K562 (cell line): ENCODE measurements at regions not wholly inside any gene's neighbourhood (a gene's known extent, or its start where the extent isn't known, plus 50 kb on each side); places are given as distances from the start of the nearest gene placed in this dataset.

ENCODE experiments used
- FOXP1 ChIP-seq: sonication (generic); formaldehyde crosslinking; IDR thresholded peaks from 2 replicates; pipeline ENCODE4 v1.8.0; 2022; ENCODE audit warnings: mild to moderate bottlenecking, missing genetic modification reagents
- HDAC8 ChIP-seq: fragments of 450-650 bp; IDR thresholded peaks from 2 replicates; pipeline ENCODE4 v1.6.1; 2016; ENCODE audit warnings: mild to moderate bottlenecking, missing genetic modification characterization, moderate library complexity, missing compliant biosample characterization
- TAF9B ChIP-seq: fragments of 450-650 bp; IDR thresholded peaks from 2 replicates; pipeline ENCODE4 v1.6.1; 2018; ENCODE audit warnings: mild to moderate bottlenecking; ENCODE audit not compliant: partially characterized antibody
- ZNF184 ChIP-seq: sonication (generic); formaldehyde crosslinking; IDR thresholded peaks from 2 replicates; pipeline ENCODE4 v1.5.0; 2020; ENCODE audit warnings: missing genetic modification reagents
- ZNF253 ChIP-seq: fragments of 250-450 bp; sonication (Bioruptor Pico); conservative IDR thresholded peaks from 2 replicates; pipeline ENCODE4 v1.6.1; 2021; ENCODE audit warnings: mild to moderate bottlenecking

DNA sequence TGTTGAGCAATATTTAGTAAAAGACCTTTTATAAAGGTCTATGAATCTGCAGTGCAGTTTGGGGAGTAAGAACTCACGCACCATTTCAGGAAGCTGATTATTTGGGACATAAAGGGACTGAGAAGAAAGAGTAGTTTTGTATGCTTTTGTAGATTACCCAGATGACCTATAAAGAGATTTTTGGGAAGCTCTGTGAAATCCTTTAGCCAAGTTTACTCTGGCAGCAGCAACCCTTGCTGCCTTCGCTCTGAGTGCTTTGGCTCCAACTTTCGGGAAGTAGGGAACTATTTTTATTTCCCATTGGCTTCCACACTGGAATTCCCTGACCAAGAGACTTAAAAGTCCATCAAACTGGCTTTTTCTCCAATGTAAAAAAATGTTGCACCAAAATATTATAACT lies 1110.1 kb upstream of the PHF14 start:
- TF ChIP-seq TAF9B (no peak), ZNF253 (no peak), FOXP1 (CRISPR knock-in tag) (no peak), HDAC8 (tag) (no peak), ZNF184 (CRISPR knock-in tag) (no peak)
